H1 (cell line): ENCODE measurements at regions not wholly inside any gene's neighbourhood (a gene's known extent, or its start where the extent isn't known, plus 50 kb on each side); places are given as distances from the start of the nearest gene placed in this dataset.

Experiments used
- CTCF ChIA-PET: fragments of 300-600 bp; sonication (Branson Sonifier 250); formaldehyde crosslinking; loops from one replicate; lab custom pipeline; 2021; ENCODE audit not compliant: partially characterized antibody; lab: Charles Lee
- POLR2A ChIA-PET: fragments of 300-600 bp; sonication (Branson Sonifier 250); formaldehyde crosslinking; loops from one replicate; lab custom pipeline; 2021; ENCODE audit warnings: inconsistent platforms; ENCODE audit not compliant: partially characterized antibody; lab: Charles Lee
- DNase-seq, 2 experiments: peaks; one replicate each; pipeline versions ENCODE4 v3.0.0 to v3.0.0-alpha.2; 2010 to 2022; ENCODE audit warnings: low spot score in 2 of 2, low read depth in 1 of 2, mixed read lengths in 1 of 2
- FAIRE-seq: peaks from 2 replicates; lab custom pipeline; 2011; peaks lifted over from hg19 to GRCh38; lab: Jason Lieb, UNC
- H2AFZ ChIP-seq: 2 replicates; pipeline ENCODE4 v1.8.1; 2012; ENCODE audit warnings: low read length, inconsistent platforms
- H2AK5ac ChIP-seq: 2 replicates; pipeline ENCODE4 v1.6.1; 2013; ENCODE audit warnings: low read depth, low read length
- H2BK120ac ChIP-seq: replicated peaks from 2 replicates; pipeline ENCODE3; 2013; ENCODE audit warnings: low read depth, low read length, inconsistent platforms
- H2BK12ac ChIP-seq: 2 replicates; pipeline ENCODE4 v1.6.1; 2013; ENCODE audit warnings: low read depth, low read length
- H2BK15ac ChIP-seq: 2 replicates; pipeline ENCODE4 v1.6.1; 2013; ENCODE audit warnings: low read length
- H2BK20ac ChIP-seq: 2 replicates; pipeline ENCODE4 v1.6.1; 2013; ENCODE audit warnings: low read length
- H2BK5ac ChIP-seq: 2 replicates; pipeline ENCODE4 v1.6.1; 2013; ENCODE audit warnings: low read depth, low read length
- H3K14ac ChIP-seq: 2 replicates; pipeline ENCODE4 v1.6.1; 2013; ENCODE audit warnings: inconsistent platforms; ENCODE audit not compliant: insufficient read length
- H3K18ac ChIP-seq: 2 replicates; pipeline ENCODE4 v1.6.1; 2013; ENCODE audit warnings: low read length; ENCODE audit errors: extremely low read depth
- H3K23ac ChIP-seq: 2 replicates; pipeline ENCODE4 v1.6.1; 2013; ENCODE audit warnings: inconsistent platforms; ENCODE audit not compliant: insufficient read length
- H3K23me2 ChIP-seq: 2 replicates; pipeline ENCODE4 v1.6.1; 2013; ENCODE audit warnings: low read depth, low read length
- H3K27ac ChIP-seq: 2 replicates; pipeline ENCODE4 v1.6.1; 2011; ENCODE audit warnings: low read depth, low read length, inconsistent platforms
- H3K27me3 ChIP-seq, 4 experiments: replicated peaks in 1 of 4; 1 replicate in 1 of 4; 2 replicates in 3 of 4; pipeline versions ENCODE4 v1.6.1 to v1.8.1; 2011 to 2013; ENCODE audit warnings: low read length in 3 of 4, mild to moderate bottlenecking in 3 of 4, inconsistent platforms in 2 of 4, mixed read lengths in 2 of 4, moderate library complexity in 1 of 4; ENCODE audit not compliant: control insufficient read depth in 3 of 4, insufficient read depth in 3 of 4; ENCODE audit errors: extremely low read depth in 1 of 4
- H3K36me3 ChIP-seq, 4 experiments: 2 replicates each; pipeline versions ENCODE4 v1.6.1 to v1.8.1; 2011 to 2013; ENCODE audit warnings: mild to moderate bottlenecking in 4 of 4, low read length in 3 of 4, moderate library complexity in 2 of 4, control low read depth in 1 of 4, inconsistent platforms in 1 of 4; ENCODE audit not compliant: insufficient read depth in 4 of 4, control insufficient read depth in 2 of 4
- H3K4ac ChIP-seq: replicated peaks from 2 replicates; pipeline ENCODE3; 2013; ENCODE audit warnings: low read length, low read depth, mixed read lengths, inconsistent platforms; ENCODE audit not compliant: insufficient read length
- H3K4me1 ChIP-seq, 4 experiments: replicated peaks in 1 of 4; 1 replicate in 1 of 4; 2 replicates in 3 of 4; pipeline versions ENCODE4 v1.6.1 to v1.8.1; 2011 to 2013; ENCODE audit warnings: low read length in 3 of 4, inconsistent platforms in 2 of 4, mixed read lengths in 1 of 4; ENCODE audit not compliant: insufficient read depth in 4 of 4, control insufficient read depth in 3 of 4
- H3K4me2 ChIP-seq, 2 experiments: 2 replicates each; pipeline versions ENCODE4 v1.6.1 to v1.8.1; 2011 to 2013; ENCODE audit warnings: low read depth in 2 of 2, low read length in 2 of 2, control low read depth in 1 of 2, inconsistent platforms in 1 of 2, mild to moderate bottlenecking in 1 of 2; ENCODE audit not compliant: insufficient read depth in 1 of 2
- H3K4me3 ChIP-seq, 4 experiments: fragments of 200-600, 300-600 bp in 1 of 4; sonication (generic), shearing (Covaris generic), sonication (Bioruptor Twin) in 1 of 4; 2 replicates each; pipeline versions ENCODE4 v1.5.1 to v1.8.1; 2011 to 2016; ENCODE audit warnings: low read length in 4 of 4, low read depth in 3 of 4, control low read depth in 2 of 4, inconsistent platforms in 2 of 4, mild to moderate bottlenecking in 2 of 4, mixed read lengths in 1 of 4, moderate library complexity in 1 of 4; ENCODE audit not compliant: insufficient read depth in 2 of 4; ENCODE audit errors: extremely low read depth in 1 of 4
- H3K56ac ChIP-seq: replicated peaks from 2 replicates; pipeline ENCODE3; 2013; ENCODE audit warnings: low read depth, mild to moderate bottlenecking, mixed read lengths, low read length, inconsistent platforms; ENCODE audit not compliant: insufficient read length
- H3K79me1 ChIP-seq: 2 replicates; pipeline ENCODE4 v1.6.1; 2013; ENCODE audit warnings: low read depth, low read length, control low read depth
- H3K79me2 ChIP-seq, 2 experiments: 2 replicates each; pipeline versions ENCODE4 v1.6.1 to v1.8.1; 2012 to 2013; ENCODE audit warnings: low read length in 2 of 2, mild to moderate bottlenecking in 2 of 2, inconsistent platforms in 1 of 2; ENCODE audit not compliant: insufficient read depth in 2 of 2, control insufficient read depth in 1 of 2
- H3K9ac ChIP-seq, 4 experiments: replicated peaks in 1 of 4; 1 replicate in 1 of 4; 2 replicates in 3 of 4; pipeline versions ENCODE4 v1.6.1 to v1.8.1; 2011 to 2013; ENCODE audit warnings: low read depth in 3 of 4, low read length in 3 of 4, control low read depth in 2 of 4, mild to moderate bottlenecking in 2 of 4, moderate library complexity in 2 of 4, inconsistent platforms in 1 of 4; ENCODE audit errors: extremely low read depth in 1 of 4
- H3K9me3 ChIP-seq, 2 experiments: 2 replicates each; pipeline versions ENCODE4 v1.6.1 to v1.8.1; 2012 to 2013; ENCODE audit warnings: mild to moderate bottlenecking in 2 of 2, moderate library complexity in 2 of 2, control low read depth in 1 of 2, inconsistent platforms in 1 of 2, low read depth in 1 of 2, low read length in 1 of 2, mixed read lengths in 1 of 2; ENCODE audit not compliant: insufficient read depth in 2 of 2
- H4K20me1 ChIP-seq, 2 experiments: replicated peaks in 1 of 2; 2 replicates each; pipeline versions ENCODE3 to v1.8.1; 2011 to 2013; ENCODE audit warnings: inconsistent platforms in 2 of 2, low read length in 2 of 2, mild to moderate bottlenecking in 1 of 2; ENCODE audit not compliant: insufficient read depth in 2 of 2, control insufficient read depth in 1 of 2
- H4K5ac ChIP-seq: 2 replicates; pipeline ENCODE4 v1.6.1; 2013; ENCODE audit warnings: low read length, low read depth, mixed read lengths, inconsistent platforms; ENCODE audit not compliant: insufficient read length
- H4K8ac ChIP-seq: 2 replicates; pipeline ENCODE4 v1.8.0; 2013; ENCODE audit warnings: mild to moderate bottlenecking, moderate library complexity, low read length, inconsistent platforms; ENCODE audit not compliant: insufficient read depth; ENCODE audit errors: extremely low read depth
- H4K91ac ChIP-seq: replicated peaks from 2 replicates; pipeline ENCODE3; 2013; ENCODE audit warnings: low read length, mixed read lengths, inconsistent platforms; ENCODE audit not compliant: insufficient read length
- NRF1 ChIP-seq: IDR thresholded peaks from 2 replicates; pipeline ENCODE4 v1.6.1; 2011; ENCODE audit warnings: mild to moderate bottlenecking, low read depth, low read length, improper control_type of control experiment
- YY1 ChIP-seq: IDR thresholded peaks from 2 replicates; pipeline ENCODE4 v1.6.1; 2011; ENCODE audit warnings: low read depth, mild to moderate bottlenecking, low read length
- WGBS, 2 experiments: shearing (Covaris generic) in 1 of 2; methylation state at CpG; one replicate each; pipeline versions ENCODE4 v1.1.6 to v1.1.7; 2013 to 2015; ENCODE audit warnings: low lambda C conversion rate in 2 of 2, mixed read lengths in 2 of 2, inconsistent platforms in 1 of 2, low coverage in 1 of 2, missing lambda C conversion rate in 1 of 2; ENCODE audit not compliant: insufficient replicate concordance in 2 of 2, insufficient coverage in 1 of 2, insufficient read length in 1 of 2; ENCODE audit errors: extremely low coverage in 1 of 2, missing lambda C conversion rate in 1 of 2; 5-methylcytosine and 5-hydroxymethylcytosine counted together
- TF ChIP-seq, protein P1 (sequence below), 3 experiments: IDR thresholded peaks; 1 replicate in 2 of 3; 2 replicates in 1 of 3; pipeline versions ENCODE4 v1.5.1 to v1.6.1; 2011; ENCODE audit warnings: low read length in 3 of 3, mild to moderate bottlenecking in 3 of 3, inconsistent platforms in 2 of 3, low read depth in 1 of 3, moderate library complexity in 1 of 3; ENCODE audit not compliant: insufficient read depth in 1 of 3; ENCODE audit errors: control extremely low read depth in 1 of 3

DNA sequence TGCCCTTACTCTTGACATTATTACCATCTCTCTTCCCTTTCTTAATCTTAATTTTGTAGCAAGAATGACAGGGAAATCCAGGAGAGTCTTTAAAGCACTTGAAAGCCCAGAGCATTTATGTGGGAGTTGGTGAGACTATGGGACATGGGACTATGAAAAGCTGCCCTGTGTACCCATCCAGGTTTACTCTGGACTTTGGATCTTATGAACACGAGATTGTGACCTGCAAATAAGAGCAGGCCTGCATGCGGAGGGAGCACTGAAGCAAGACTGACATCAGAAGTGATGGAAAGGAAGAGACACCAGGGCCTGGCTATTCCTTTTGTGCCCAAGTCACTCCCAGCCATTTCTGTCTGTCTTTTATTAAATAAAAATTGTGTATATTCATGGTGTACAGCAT, 209.6 kb downstream of the NUF2 start:
- no peak overlapping the region for H3K4me2 ChIP-seq

More for the DNA sequence above, 209.6 kb downstream of the NUF2 start:
- H3K4ac ChIP-seq = no peak overlapping the region
- H4K20me1 ChIP-seq = no peaks in the 10 kb centered on the region
- no peaks in the 10 kb centered on the region for H3K79me1 ChIP-seq
- no peak overlapping the region for H2BK5ac ChIP-seq
- H3K27me3 ChIP-seq = no peaks in the 10 kb centered on the region
- no peaks in the 10 kb centered on the region for H3K36me3 ChIP-seq
- no peaks in the 10 kb centered on the region for H3K4me1 ChIP-seq
- DNase-seq (no peak), FAIRE-seq (no peak)
- no peaks in the 10 kb centered on the region for H3K23me2 ChIP-seq
- H3K4me3 ChIP-seq = no peak overlapping the region
- no peak overlapping the region for H2BK15ac ChIP-seq
- no peak overlapping the region for H3K23ac ChIP-seq
- no peaks in the 10 kb centered on the region for H3K79me2 ChIP-seq
- H3K14ac ChIP-seq = no peak overlapping the region
- H2BK120ac ChIP-seq = no peak overlapping the region
- no peak overlapping the region for H3K27ac ChIP-seq
- POLR2A ChIA-PET = no interaction called here
- no peak overlapping the region for H2AK5ac ChIP-seq
- no peak overlapping the region for H2BK20ac ChIP-seq
- H3K18ac ChIP-seq = no peak overlapping the region
- no peak overlapping the region for H4K5ac ChIP-seq
- H4K91ac ChIP-seq = no peak overlapping the region
- no peak overlapping the region for H2BK12ac ChIP-seq
- no peaks in the 10 kb centered on the region for H3K9me3 ChIP-seq
- TF ChIP-seq NRF1 = no peak
- TF ChIP-seq, protein P1, sequence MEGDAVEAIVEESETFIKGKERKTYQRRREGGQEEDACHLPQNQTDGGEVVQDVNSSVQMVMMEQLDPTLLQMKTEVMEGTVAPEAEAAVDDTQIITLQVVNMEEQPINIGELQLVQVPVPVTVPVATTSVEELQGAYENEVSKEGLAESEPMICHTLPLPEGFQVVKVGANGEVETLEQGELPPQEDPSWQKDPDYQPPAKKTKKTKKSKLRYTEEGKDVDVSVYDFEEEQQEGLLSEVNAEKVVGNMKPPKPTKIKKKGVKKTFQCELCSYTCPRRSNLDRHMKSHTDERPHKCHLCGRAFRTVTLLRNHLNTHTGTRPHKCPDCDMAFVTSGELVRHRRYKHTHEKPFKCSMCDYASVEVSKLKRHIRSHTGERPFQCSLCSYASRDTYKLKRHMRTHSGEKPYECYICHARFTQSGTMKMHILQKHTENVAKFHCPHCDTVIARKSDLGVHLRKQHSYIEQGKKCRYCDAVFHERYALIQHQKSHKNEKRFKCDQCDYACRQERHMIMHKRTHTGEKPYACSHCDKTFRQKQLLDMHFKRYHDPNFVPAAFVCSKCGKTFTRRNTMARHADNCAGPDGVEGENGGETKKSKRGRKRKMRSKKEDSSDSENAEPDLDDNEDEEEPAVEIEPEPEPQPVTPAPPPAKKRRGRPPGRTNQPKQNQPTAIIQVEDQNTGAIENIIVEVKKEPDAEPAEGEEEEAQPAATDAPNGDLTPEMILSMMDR (IDR thresholded peaks at IDR 0.05; ENCODE audit: control extremely low read depth in 1 of 3, insufficient read depth in 1 of 3, low read depth in 1 of 3, low read length in 3 of 3) = no peak
- no peak for TF ChIP-seq YY1
- WGBS, 2 experiments = 93% methylated on average over 2 of the region's 2 CpGs; no CpG with 5 or more reads in 1 of the 2 experiments
- H2AFZ ChIP-seq = no peak overlapping the region
- H3K56ac ChIP-seq = no peak overlapping the region
- CTCF ChIA-PET = no interaction called here
- H4K8ac ChIP-seq = no peak overlapping the region
- H3K9ac ChIP-seq = no peak overlapping the region
